Dermis blood vessel endothelial cell (primary cell): ENCODE measurements at regions not wholly inside any gene's neighbourhood (a gene's known extent, or its start where the extent isn't known, plus 50 kb on each side); places are given as distances from the start of the nearest gene placed in this dataset.
A peak's percentile ranks its signal among the peaks of the same experiment; 100 is the strongest.

Source experiments
- DNase-seq: peaks from one replicate; pipeline ENCODE4 v3.0.0; 2010

DNA sequence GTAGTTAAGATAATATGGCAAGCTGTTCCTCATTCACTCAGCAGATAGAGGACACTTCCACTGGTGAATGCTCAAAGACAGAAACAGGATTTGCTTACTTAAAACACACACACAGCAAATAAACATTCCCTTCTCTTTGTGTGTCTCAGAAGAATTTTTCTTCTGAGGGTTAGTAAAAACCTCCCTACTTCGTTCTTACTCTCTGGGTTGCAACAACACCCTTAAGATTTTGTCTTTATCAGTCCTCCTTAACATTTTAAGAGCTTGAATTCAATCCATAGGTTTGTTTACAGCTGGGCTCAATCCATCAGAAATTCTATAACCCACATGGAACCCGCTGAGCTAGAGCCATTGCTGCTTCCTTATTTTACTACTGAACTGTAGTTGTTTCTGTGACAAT, 237.4 kb upstream of the PIK3R1 start:
- DNase-seq: no peak

DNA sequence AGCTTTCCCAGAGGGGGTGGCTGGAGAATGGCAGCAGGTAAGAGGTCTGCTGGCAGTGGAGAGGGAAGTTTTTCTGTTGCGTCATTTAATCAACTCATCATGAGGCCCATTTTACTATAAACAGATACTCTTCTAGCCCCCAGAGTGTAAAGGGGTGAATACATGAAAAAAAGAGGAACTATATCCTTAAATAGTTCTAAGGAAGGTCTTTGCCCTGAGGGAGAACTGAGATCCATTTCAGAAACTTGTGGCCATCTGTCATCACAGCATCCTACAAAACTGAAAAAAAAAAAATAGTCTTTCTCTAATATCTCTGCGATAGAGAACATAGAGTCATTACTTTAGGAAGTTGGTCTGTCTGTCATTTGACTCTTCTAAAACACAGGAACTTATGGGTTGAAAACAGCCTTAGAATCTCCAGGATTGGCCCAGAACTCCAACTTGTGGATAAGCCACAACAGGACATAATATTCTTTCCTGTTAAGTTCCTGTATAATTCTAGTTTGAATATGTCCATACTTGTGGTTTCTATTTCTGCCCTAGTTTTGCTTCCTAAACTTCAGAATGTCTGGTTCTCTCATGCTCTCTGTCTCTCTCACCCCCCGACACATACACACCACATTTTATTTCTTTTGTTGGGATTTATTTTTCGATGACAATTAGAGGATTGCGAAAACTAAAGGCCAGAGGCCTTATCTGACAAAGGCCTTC, 238.5 kb upstream of the PIK3R1 start:
- peak; percentile 22 for DNase-seq

DNA sequence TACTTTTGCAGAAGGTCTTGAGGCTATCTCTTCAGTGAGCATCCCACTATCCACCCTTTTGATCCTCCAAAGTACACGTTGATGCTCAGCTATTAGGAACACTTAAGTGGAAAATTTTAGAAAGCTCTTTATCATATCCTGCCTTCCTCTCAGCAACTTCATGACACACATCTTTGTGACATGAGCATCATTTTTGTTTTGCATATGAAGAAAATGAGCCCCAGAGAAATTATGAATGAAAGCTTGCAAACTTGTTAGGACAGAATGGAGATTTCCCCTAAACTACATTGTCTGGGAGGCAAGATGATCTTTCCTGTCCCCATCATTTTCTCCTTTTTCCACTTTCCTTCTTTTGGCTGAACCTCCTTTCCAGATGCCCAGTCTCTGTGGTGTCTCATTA, 239.4 kb upstream of the PIK3R1 start:
- no peak for DNase-seq

DNA sequence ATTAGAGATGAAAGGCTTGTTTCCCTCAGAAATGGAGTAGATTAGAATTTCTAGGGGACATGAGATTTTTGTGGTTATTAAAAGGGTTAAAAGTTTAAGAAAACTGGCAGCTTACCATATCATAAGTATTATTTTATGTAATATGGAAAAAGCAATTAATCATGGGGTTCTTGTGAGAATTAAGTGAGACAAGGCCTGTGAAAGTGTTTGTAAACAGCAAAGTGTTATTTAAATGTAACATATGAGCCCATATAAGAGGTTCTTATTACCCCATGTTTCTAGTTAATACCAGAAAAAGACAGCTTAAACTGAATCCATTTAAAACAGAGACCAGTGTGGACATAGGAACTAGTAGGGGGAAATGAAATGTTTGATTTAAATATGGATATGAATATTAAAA, 241.1 kb upstream of the PIK3R1 start:
- no peak for DNase-seq

DNA sequence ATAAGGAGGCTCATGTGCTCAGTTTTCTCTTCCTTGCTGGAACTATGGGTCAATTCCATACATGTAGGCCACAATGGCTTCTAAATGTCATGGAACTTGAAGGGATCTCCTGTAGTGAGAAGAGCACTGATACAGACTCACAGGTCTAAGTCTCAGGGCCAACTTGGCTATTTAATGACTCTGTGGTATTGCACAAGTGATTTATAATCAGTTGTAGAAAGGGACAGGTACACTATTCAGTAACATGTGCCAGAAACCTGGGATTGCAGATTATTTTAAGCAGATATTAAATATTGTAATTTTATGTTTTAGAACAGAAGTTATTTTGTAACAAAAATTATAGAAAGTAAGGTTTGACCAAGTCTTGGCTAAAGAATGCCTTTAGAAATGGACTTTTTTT, 241.5 kb upstream of the PIK3R1 start:
- DNase-seq: no peak

DNA sequence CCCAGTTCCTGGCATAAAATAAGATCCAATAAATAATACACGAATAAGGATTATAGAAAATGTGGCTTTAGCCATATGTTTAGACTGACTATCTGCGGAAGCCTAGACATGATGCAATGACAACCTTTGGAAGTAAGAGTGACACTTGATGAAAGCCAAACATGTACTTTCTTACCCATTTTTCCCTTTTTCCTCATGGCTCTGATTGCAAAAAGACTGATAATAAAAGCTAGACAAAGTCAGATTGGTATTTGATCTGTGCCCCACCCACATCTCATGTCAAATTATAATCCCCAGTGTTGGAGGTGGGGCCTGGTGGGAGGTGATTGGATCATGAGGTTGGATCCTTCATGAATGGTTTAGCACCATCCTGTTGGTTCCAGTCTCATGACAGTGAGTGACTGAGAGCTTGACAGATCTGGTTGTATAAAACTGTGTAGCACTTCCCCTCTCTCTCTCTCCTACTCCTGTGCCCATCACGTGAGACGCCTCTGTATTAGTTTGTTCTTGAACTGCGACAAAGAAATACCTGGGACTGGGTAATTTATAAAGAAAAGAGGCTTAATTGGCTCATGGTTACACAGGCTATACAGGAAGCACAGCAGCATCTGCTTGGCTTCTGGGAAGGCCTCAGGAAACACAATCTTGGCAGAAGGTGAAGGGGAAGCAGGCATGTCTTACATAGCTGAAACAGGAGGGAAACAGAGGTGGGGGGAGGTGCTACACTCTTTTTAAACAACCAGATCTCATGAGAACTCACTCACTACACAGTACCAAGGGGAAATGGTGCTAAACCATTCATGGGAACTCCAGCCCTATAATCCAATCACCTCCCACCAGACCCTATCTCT, 243.4 kb upstream of the PIK3R1 start:
- DNase-seq: peak; percentile 69

DNA sequence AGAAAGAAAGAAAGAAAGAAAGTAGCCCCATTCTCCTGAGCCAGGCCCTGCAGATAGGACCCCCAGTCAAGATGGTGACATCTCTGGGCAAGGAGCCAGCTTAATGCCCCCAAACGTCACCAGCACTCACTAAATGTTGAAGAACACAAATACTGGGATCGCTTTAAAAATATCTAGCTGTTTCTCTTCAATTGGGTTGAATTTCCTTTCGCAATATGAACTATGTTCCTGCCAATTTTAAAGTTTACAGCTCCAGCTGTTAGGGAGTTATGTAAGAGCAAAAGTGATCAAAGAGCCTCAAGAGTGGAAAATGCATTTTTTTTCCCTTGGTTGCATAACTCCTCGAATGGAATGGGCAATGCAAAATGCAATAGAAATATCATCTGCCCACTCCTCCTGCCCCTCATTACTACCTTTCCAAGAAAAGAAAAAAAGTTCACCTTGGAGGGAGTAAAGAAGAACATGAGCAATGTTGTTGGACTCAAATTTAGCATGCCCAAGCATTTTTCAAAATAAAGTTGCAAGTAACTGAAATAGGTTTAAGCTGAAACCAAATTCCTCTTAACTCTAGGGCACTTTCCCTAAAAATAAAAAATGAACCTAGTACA, 244.2 kb upstream of the PIK3R1 start:
- no peak for DNase-seq

DNA sequence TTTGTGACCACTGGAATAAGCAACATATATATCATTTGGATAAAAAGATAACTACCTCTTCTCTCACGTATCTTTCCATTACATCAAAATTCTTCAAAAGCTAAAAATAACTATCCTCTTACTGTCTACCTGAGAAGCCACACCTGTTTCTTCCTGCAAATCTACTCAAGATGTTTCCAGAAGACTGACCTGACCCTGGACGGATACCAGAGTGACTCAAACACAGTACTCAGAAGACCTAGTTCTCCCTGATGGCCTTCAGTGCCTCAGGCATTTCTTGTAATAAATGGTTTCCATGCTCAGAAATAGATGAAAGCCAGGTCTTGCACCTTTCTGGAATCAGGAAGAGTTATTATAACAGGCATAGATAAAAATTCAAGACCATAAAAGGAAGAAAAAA, 245.9 kb upstream of the PIK3R1 start:
- DNase-seq: no peak

DNA sequence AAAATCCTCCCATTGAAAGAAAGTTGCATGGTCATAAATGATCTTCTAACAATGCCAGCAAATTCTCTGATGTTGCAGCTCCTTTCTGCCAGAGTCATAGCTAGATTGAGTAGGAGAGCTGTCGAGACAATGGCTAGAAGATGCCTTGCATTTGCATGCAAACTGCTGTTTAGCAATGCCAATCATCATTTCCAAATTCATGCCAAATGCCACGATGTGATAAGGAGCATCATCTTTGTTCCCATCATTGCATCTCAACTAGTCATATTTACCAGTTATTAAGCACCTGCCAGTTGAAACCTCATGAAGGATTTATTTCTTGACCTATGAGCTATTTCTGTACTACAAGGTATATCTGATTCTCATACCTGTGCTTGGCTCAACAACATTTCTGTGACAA, 246.4 kb upstream of the PIK3R1 start:
- DNase-seq: no peak

DNA sequence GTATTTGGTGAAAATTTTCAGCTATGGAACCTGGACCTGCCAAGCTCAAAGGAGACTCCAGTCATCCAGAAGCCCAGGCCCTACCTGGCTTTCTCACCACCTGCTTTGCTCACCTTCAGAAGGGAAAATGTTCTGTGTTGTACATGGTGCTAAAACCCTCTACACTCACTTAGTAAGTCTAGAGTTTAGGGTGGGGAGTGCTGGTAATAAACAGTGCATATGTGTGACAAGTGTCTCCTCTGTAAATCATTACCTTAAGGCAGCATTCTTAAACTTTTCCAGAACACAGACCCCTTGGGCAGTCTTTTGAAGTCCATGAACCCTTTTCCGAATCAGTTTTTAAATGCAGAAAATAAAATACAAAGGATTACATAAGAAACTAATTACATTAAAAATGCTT, 248.8 kb upstream of the PIK3R1 start:
- no peak for DNase-seq

DNA sequence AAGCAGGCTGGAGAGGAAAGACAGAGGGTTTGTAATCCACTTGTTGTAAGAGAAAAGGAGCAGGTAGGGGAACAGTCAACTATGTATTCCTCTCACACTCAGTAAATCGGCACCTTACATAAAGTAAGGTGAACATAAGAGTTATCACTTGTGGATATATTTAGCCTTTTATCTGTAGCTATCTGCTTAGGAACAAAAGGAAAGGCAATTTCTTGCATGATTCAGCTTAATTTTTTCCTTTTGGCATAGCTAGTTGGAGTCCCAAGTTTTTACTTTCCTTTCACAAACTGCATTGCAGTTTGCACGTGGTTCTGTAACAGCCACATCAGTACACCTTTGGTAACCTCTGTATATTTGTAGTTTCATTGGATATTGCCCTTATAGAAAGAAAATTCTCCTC, 250.9 kb upstream of the PIK3R1 start:
- no peak for DNase-seq

DNA sequence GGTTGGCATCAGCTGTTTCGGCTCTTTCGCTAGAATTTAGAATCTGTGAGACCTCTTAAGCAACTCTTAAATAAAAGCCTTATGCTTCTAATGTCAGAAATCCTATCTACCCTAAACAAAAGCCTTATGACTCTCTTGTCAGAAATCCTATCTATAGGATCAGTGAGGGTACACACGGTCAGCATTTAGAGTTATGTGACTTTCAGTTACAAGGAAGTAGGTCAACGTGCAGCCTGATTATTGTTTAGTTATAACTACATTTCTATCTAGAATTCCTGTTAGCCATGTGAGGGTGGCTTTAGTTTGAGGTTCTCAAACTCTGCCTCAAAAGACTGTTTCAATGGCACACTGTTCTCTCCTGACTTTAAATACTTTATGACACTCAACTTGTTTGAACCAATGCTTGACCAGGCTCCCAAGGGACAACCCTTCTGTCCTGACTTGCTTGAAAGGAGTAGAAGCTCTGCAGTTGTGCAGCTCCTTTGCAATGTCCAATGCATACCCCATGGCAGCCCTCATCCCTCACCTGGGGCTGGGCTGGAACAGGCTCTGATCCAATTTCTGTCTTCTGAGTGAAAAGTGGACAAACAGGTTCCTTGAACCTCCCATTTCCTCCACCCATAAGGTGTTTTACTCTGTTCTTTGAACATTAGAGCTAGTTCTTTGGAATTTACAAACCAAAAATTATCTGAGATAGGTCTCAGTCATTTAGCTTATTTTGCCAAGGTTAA, 251.6 kb upstream of the PIK3R1 start:
- DNase-seq: no peak

DNA sequence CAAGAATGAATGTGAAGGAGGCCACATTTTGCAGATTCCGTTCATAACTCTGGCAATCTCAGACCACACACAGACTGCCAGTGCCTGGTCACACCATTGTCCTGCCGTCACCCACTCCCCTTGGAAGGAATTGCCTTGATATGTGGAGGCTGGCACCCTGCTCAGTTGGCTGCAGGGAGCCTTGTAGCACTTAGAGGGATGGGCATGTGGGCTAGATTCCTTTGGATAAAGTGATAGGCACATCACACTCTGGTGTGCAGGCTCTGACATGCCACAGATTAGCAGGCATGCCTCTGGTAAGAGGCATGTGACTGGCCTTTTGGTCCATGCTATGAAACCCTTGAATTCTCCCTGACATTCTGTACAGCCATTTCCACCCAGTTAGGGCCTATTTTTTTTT, 254.6 kb upstream of the PIK3R1 start:
- no peak for DNase-seq

DNA sequence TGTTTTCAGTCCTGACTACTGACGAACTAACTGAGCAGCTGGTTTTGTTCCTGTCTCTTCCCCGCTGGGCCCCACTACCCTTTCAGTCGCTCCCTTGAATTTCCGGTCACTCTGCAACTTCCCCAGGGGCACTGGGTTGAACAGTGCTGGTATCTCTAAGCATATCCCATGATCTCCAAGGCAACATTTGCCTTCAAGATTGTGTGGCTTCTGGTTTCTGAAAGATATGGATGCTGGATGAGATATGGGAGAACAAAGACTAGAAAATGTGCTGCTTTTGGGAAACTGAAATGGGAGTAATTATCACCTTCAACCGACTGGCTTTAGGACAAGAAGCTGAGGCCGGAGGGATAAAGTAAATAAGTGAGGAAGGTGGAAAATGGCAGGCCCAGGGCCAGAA, 258.2 kb upstream of the PIK3R1 start:
- no peak for DNase-seq

DNA sequence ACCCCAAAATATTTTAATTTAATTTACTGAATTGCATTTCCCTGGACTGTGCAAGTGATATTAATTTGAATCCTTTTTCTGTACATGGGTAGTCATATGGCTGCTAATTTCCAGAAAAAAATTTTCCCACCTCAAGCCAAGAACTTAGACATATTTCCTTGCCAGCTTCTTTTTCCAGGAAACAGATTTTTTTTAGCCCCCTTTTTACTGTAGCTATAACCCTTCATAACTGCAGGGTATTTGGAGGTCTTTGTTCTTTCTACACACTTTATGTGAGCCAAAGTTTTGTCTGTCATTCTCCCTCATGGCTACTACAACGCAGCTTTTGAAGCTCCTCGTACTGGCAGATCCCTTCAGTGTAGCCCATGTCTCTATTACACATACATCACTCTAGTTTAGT, 261.2 kb upstream of the PIK3R1 start:
- no peak for DNase-seq

DNA sequence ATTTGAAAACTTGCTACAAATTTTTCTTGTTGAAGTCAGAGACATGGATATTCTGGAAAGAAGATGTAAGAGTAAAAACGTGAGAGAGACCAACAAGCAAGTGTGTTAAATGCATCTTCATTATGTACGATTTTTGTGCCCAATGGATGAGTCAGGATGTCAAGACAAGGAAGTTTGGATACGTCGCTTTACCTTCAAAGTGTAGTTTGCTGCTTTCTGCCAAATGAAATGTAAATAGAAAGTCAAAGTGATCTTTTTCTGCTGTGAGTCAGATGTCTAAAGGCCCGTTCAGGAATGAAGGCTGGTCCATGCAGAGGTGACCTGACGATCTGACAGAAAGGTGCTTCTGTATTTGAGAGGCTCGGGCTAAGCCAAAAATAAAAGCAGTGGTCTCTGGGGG, 273.1 kb upstream of the PIK3R1 start:
- DNase-seq: no peak

DNA sequence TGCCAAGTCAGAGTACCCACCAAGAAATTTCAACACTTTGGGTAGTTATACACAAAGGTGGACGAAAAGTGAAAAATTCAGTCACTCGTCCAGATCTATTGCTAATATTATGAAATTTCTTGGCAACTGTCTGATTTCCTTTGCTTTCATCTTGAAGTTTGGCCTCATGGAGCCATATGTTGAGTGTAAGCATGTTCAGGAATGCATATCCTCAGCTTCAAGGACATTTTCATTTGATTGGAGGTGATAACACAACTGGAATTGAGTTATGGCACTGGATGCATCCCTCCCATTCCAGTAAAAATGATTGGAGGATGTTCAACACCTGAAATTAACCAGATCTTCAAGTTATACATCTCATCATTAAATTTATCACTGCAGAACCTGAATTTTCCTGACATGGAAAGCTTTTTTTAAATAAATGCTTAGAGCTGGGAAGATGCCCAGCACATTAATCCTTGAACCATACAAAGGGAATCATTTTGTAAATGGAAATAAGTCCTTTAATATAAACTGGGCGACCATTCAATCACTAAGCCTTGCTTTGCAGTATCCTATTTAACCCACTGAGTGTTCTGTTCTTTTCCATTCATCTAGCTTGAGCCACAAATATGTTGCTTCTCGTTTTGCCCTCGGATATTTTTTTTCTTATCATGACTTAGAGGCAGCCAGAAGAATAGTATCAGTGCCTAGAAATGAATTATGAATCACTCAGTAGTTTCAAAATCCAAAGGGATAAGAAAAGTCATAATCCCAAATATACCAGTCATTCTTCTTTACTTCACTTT, 273.7 kb upstream of the PIK3R1 start:
- DNase-seq: no peak

DNA sequence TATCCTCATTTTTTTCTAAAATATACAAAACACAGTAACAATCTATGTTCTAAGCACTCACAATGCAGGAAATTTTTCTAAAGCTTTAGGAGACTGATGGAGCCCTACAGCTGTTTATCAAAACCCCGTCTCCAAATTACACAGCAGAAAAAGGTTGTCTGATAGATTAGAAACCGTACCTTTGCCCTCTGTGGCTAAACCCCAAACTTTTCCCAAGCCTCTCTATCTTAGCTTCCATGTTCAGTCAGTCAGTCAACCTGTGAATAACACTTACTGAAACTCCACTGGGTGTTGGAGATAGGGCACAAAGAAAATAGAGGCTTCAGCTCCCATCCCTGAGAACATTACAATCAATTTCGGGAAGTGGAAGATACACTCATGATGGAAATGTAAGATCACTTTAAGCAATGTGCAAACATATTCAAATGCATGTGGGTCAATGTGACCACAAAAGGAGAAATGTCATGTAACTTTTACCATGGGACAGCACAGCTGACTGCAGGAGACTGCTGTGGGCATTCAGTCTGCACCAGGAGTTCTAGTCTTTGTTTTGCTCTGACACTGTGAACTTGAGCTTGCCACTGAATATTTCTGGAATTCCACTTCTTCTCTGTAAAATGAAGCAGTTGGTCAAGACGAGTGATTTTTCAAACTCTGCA, 279.5 kb upstream of the PIK3R1 start:
- DNase-seq: no peak

DNA sequence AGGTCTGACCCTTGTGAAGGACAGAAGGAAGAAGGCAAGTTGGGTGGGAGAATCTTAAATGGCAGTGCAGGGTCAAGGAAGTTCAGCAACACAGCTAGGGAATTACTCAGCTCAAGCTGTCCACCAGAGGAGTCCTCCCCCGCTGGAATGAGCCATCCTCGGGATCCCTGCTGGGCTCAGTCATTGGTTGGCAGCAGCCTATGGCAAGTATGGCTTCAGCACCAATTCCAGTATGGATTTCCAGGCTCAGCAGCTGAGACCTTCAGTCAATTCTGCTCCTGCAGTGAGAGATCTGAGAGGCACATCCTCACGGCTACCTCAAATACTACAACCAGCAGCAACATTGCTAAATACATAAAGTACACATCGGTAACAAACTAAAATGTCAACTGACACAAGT, 280.6 kb upstream of the PIK3R1 start:
- no peak for DNase-seq

DNA sequence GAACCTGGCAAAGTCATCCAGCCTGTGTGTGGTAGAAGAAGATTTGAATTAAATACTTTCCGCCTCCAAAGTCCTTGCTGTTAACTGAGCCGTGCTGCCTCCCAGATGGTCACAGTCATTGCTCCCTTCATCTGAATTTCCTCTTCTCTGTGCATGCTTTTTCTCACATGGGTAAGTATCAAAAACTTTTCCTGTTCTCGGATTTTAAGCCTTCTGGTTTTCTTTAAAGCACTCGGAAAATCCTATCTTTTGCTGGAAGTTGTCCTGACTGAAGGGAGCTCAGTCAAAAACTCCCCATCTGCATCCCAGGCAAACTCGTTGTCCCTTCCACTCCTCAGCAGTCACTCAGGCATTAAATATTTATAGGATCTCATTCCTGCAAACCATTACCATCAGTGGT, 290.0 kb upstream of the PIK3R1 start:
- DNase-seq: no peak

DNA sequence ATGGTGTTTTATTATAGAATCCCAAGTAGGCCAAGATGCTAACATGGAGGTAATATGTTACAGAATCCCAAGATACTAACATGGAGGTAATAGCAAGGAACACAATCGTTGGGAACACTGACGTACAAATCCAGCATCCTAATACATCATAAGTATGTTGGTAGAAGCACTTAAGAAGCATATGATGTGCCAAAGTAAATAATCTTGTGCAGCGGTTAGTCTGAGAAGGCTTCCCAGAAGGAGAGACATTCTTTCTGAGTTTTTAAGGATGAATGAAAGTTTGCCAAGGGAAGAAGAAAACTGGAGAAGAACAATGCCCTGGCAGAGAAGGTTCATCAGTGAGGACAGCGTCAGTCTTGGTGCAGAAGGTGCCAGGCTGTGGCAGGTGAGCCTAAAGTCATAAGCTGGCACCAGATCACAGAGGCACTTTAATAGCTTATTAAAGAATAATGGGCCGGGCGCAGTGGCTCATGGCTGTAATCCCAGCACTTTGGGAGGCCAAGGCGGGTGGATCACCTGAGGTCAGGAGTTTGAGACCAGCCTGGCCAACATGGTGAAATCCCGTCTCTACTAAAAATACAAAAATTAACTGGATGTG, 294.5 kb upstream of the PIK3R1 start:
- no peak for DNase-seq
